Common myeloid progenitor, CD34-positive (primary cell): ENCODE measurements at regions not wholly inside any gene's neighbourhood (a gene's known extent, or its start where the extent isn't known, plus 50 kb on each side); places are given as distances from the start of the nearest gene placed in this dataset.

Source experiments
- CTCF ChIA-PET: fragments of 350-600 bp; sonication (Branson Sonifier 250); formaldehyde crosslinking; loops from one replicate; lab custom pipeline; 2021; ENCODE audit warnings: antibody characterized with exemption; lab: Charles Lee
- POLR2A ChIA-PET: fragments of 350-600 bp; sonication (Branson Sonifier 250); formaldehyde crosslinking; loops from one replicate; lab custom pipeline; 2021; ENCODE audit warnings: antibody characterized with exemption; lab: Charles Lee
- DNase-seq, 3 donors: peaks; one replicate each; pipeline versions ENCODE4 v3.0.0 to v3.0.0-alpha.2; 2013
- H3K27ac ChIP-seq, 2 experiments: 1 replicate in 1 of 2; 2 replicates in 1 of 2; pipeline ENCODE4 v1.7.0; 2013; ENCODE audit warnings: inconsistent platforms in 2 of 2, low read length in 2 of 2, mild to moderate bottlenecking in 2 of 2, low read depth in 1 of 2, moderate library complexity in 1 of 2; ENCODE audit not compliant: severe bottlenecking in 2 of 2, insufficient read depth in 1 of 2, poor library complexity in 1 of 2
- H3K27me3 ChIP-seq, 5 experiments: replicated peaks in 2 of 5; 1 replicate in 3 of 5; 2 replicates in 2 of 5; pipeline versions ENCODE4 v1.6.1 to v1.7.0; 2013; ENCODE audit warnings: low read length in 4 of 5, mild to moderate bottlenecking in 2 of 5, moderate library complexity in 2 of 5, inconsistent platforms in 1 of 5; ENCODE audit not compliant: insufficient read depth in 5 of 5, control insufficient read depth in 4 of 5
- H3K36me3 ChIP-seq, 4 experiments: 1 replicate in 2 of 4; 2 replicates in 2 of 4; pipeline versions ENCODE4 v1.6.1 to v1.7.0; 2013; ENCODE audit warnings: low read length in 3 of 4, control low read depth in 1 of 4, mild to moderate bottlenecking in 1 of 4; ENCODE audit not compliant: control insufficient read depth in 4 of 4, insufficient read depth in 4 of 4
- H3K4me1 ChIP-seq, 4 experiments: 1 replicate in 3 of 4; 2 replicates in 1 of 4; pipeline versions ENCODE4 v1.6.1 to v1.7.1; 2013; ENCODE audit warnings: low read length in 3 of 4, mild to moderate bottlenecking in 3 of 4, control low read depth in 1 of 4, inconsistent platforms in 1 of 4, moderate library complexity in 1 of 4; ENCODE audit not compliant: control insufficient read depth in 4 of 4, insufficient read depth in 4 of 4; ENCODE audit errors: control extremely low read depth in 1 of 4
- H3K4me3 ChIP-seq, 7 experiments: 1 replicate in 4 of 7; 2 replicates in 3 of 7; pipeline versions ENCODE4 v1.5.1 to v1.7.0; 2013; ENCODE audit warnings: mild to moderate bottlenecking in 7 of 7, low read length in 6 of 7, moderate library complexity in 6 of 7, inconsistent platforms in 2 of 7, low read depth in 2 of 7, control low read depth in 1 of 7; ENCODE audit not compliant: insufficient read depth in 4 of 7, control insufficient read depth in 1 of 7; ENCODE audit errors: extremely low read depth in 1 of 7
- H3K9me3 ChIP-seq, 5 experiments: 1 replicate in 4 of 5; 2 replicates in 1 of 5; pipeline versions ENCODE4 v1.6.1 to v1.7.1; 2013; ENCODE audit warnings: low read length in 4 of 5, mild to moderate bottlenecking in 2 of 5, inconsistent platforms in 1 of 5, low read depth in 1 of 5, moderate library complexity in 1 of 5; ENCODE audit not compliant: control insufficient read depth in 4 of 5, insufficient read depth in 2 of 5; ENCODE audit errors: control extremely low read depth in 1 of 5
- WGBS: methylation state at CpG from one replicate; pipeline ENCODE4 v1.1.5; 2013; ENCODE audit not compliant: insufficient coverage; 5-methylcytosine and 5-hydroxymethylcytosine counted together

DNA sequence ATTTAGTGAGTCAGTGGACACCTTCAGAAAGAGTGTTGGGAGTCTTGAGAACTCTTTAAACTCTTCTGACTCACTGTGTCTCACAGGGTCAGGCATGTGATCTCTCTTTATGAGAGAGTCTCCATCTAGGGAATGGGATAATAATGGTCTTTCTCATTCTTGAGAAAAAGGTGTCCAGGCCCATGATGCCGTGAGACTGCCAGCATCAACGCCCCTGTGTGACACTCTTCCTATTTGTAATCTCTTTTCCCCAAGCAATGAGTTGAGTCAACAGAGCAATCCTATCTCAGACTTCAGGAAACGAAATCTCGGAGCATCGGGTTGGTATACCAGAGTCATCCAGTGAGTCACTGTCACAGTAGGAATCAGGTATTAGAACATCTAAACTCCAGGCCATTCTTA, 82.3 kb upstream of the BMP2 start:
- H3K36me3 ChIP-seq = no peaks in the 10 kb centered on the region
- no peak overlapping the region for H3K4me3 ChIP-seq
- H3K27ac ChIP-seq = no peak overlapping the region
- DNase-seq = no peak
- peaks cover 0 to 21% (median 5%) of the 10 kb centered on the region in 5 experiments for H3K27me3 ChIP-seq
- no peaks in the 10 kb centered on the region for H3K9me3 ChIP-seq
- CTCF ChIA-PET = no interaction called here
- POLR2A ChIA-PET = no interaction called here
- H3K4me1 ChIP-seq = no peaks in the 10 kb centered on the region
- WGBS = 94% methylated on average over 5 of the region's 5 CpGs

- Histone ChIP-seq H3K27ac (no peak overlapping the region), H3K27me3 (peaks cover 0 to 19% (median 5%) of the 10 kb centered on the region in 5 experiments), H3K4me1 (no peaks in the 10 kb centered on the region), H3K36me3 (no peaks in the 10 kb centered on the region), H3K9me3 (no peaks in the 10 kb centered on the region), H3K4me3 (no peak overlapping the region)
- POLR2A ChIA-PET = no interaction called here
- DNase-seq = no peak
- WGBS = 100% methylated on average over 2 of the region's 9 CpGs
- CTCF ChIA-PET = interaction anchor here (1.1 kb wide), 1 partner anchor 19 kb away, joined by 3 read pairs; no protein-coding TSS in a partner anchor
Observed at GRCh38 chr20:6683021-6683977, 84.2 kb upstream of the BMP2 start.

DNA sequence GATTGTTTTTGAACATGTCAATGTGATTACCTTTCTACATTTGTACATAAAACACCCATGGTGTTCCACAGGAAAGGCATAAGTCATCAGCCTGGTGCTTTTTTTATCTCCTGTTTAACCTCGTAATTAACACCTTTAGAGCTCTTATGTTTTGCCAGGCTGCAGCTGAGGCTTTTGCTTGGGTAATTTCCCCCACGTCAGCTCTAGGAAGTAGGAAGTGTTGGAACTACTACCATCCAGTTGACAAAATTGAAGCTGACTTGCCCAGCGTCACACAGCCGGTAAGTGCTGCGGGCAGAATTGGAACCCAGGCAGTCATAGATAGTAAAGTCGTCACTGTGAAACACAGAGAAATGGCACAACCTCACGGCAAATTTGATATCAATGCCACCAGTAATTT, 86.6 kb upstream of the BMP2 start:
- Histone ChIP-seq H3K27ac (no peak overlapping the region), H3K27me3 (peaks cover 0 to 6% (median 2%) of the 10 kb centered on the region in 5 experiments), H3K9me3 (no peaks in the 10 kb centered on the region), H3K4me1 (no peaks in the 10 kb centered on the region), H3K4me3 (no peak overlapping the region), H3K36me3 (no peaks in the 10 kb centered on the region)
- ChIA-PET CTCF (interaction anchor here (1.5 kb wide), 1 partner anchor 9 kb away, joined by 6 read pairs; no protein-coding TSS in a partner anchor), POLR2A (no interaction called here)
- DNase-seq = no peak
- WGBS = 98% methylated on average over 5 of the region's 7 CpGs

GRCh38 chr20:6680441-6680840, 87.0 kb upstream of the BMP2 start:
- ChIA-PET POLR2A (no interaction called here), CTCF (interaction anchor here (0.6 kb wide), 1 partner anchor 591 kb away, joined by 3 read pairs; no protein-coding TSS in a partner anchor)
- H3K27me3 ChIP-seq = peaks cover 0 to 6% (median 2%) of the 10 kb centered on the region in 5 experiments
- no peaks in the 10 kb centered on the region for H3K9me3 ChIP-seq
- no peak for DNase-seq
- no peak overlapping the region for H3K4me3 ChIP-seq
- H3K27ac ChIP-seq = no peak overlapping the region
- no peaks in the 10 kb centered on the region for H3K36me3 ChIP-seq
- no peaks in the 10 kb centered on the region for H3K4me1 ChIP-seq
- WGBS = 0% methylated on average over 1 of the region's 2 CpGs

GRCh38 chr20:6679086-6679485, 88.4 kb upstream of the BMP2 start:
- no peak overlapping the region for H3K4me3 ChIP-seq
- ChIA-PET CTCF (no interaction called here), POLR2A (no interaction called here)
- H3K9me3 ChIP-seq = no peaks in the 10 kb centered on the region
- peaks cover 0 to 2% (median 0%) of the 10 kb centered on the region in 5 experiments for H3K27me3 ChIP-seq
- no peaks in the 10 kb centered on the region for H3K36me3 ChIP-seq
- no peak overlapping the region for H3K27ac ChIP-seq
- H3K4me1 ChIP-seq = no peaks in the 10 kb centered on the region
- no peak for DNase-seq
- 95% methylated on average over 2 of the region's 2 CpGs for WGBS

- no peak overlapping the region for H3K27ac ChIP-seq
- CTCF ChIA-PET = no interaction called here
- POLR2A ChIA-PET = no interaction called here
- no CpG with 5 or more reads among the region's 1 CpG for WGBS
- H3K4me3 ChIP-seq = no peak overlapping the region
- no peak for DNase-seq
- H3K4me1 ChIP-seq = peaks cover 0 to 3% (median 0%) of the 10 kb centered on the region in 4 experiments
- H3K36me3 ChIP-seq = no peaks in the 10 kb centered on the region
- H3K9me3 ChIP-seq = no peaks in the 10 kb centered on the region
- peaks cover 0 to 2% (median 0%) of the 10 kb centered on the region in 5 experiments for H3K27me3 ChIP-seq
Observed at GRCh38 chr20:6678101-6678500, 89.4 kb upstream of the BMP2 start.

DNA sequence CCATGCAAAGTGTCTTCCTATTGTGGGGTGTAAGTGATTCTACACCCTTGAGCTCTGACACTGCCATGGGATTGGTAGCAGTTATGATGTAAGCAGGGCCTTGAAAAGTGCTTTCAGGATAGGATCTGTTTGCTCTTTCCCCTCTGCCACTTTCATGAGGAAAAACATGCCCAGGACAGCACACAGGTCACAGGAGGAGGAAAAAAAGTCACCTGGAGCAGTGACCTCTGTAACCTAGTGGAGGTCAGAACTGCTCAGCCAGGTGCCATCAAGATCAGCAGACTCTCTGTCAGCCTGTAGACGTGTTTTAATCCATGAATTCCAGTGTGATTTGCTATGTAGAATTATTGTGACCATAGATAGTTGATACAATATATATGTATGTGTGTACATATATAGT, 92.7 kb upstream of the BMP2 start:
- peaks cover 0 to 3% (median 0%) of the 10 kb centered on the region in 4 experiments for H3K4me1 ChIP-seq
- H3K4me3 ChIP-seq = no peak overlapping the region
- CTCF ChIA-PET = no interaction called here
- H3K27me3 ChIP-seq = peaks cover 0 to 5% (median 0%) of the 10 kb centered on the region in 5 experiments
- peaks cover 0 to 4% (median 0%) of the 10 kb centered on the region in 5 experiments for H3K9me3 ChIP-seq
- WGBS = no CpG with 5 or more reads among the region's 1 CpG
- DNase-seq = no peak
- H3K36me3 ChIP-seq = no peaks in the 10 kb centered on the region
- H3K27ac ChIP-seq = no peak overlapping the region
- POLR2A ChIA-PET = interaction anchor here (0.6 kb wide), 1 partner anchor 89 kb away, joined by 4 read pairs; no protein-coding TSS in a partner anchor
